ENCODE measurements at regions not wholly inside any gene's neighbourhood (a gene's known extent, or its start where the extent isn't known, plus 50 kb on each side); places are given as distances from the start of the nearest gene placed in this dataset.

GRCh38 chr11:92882828-92883611 lies 86.4 kb upstream of the MTNR1B start:
- no peak overlapping the region for H3K27ac Mint-ChIP-seq (ENCODE audit: unreplicated experiment)
- no peaks in the 10 kb centered on the region for H3K4me1 Mint-ChIP-seq (ENCODE audit: low read depth, unreplicated experiment)
- Histone ChIP-seq H3K27me3 (replicated peaks; ENCODE audit: control insufficient read depth, insufficient read depth, low read length) (no peaks in the 10 kb centered on the region; the same call in 1 of the 2 replicates), H3K9me3 (no peaks in the 10 kb centered on the region), H3K4me3 (ENCODE audit: low read depth, low read length) (no peak overlapping the region), H3K4me1 (no peaks in the 10 kb centered on the region), H3K36me3 (ENCODE audit: control insufficient read depth, insufficient read depth, low read length) (no peaks in the 10 kb centered on the region)
- no peak overlapping the region for H3K4me3 Mint-ChIP-seq (ENCODE audit: unreplicated experiment)
- ChIA-PET POLR2A (no interaction called here), CTCF (no interaction called here)
- intact Hi-C loops (cut with micrococcal nuclease; ENCODE audit: unreplicated experiment) = no loop called here
- peaks cover 22% of the 10 kb centered on the region for H3K27me3 Mint-ChIP-seq (ENCODE audit: insufficient read depth, unreplicated experiment)
- DNase-seq = no peak
- no peaks in the 10 kb centered on the region for H3K9me3 Mint-ChIP-seq (ENCODE audit: unreplicated experiment)
- TF ChIP-seq CTCF (IDR thresholded peaks at IDR 0.05; ENCODE audit: insufficient read depth in 1 of 2, low read depth in 1 of 2, low read length in 1 of 2, severe bottlenecking in 1 of 2, unreplicated experiment in 1 of 2) = no peak
- no peaks in the 10 kb centered on the region for H3K36me3 Mint-ChIP-seq (ENCODE audit: insufficient read depth, unreplicated experiment)
- BruUV-seq (replicated peaks) = no TSS peak

- no peaks in the 10 kb centered on the region for H3K4me1 ChIP-seq
- Mint-ChIP-seq H3K4me1 (ENCODE audit: low read depth, unreplicated experiment) (no peaks in the 10 kb centered on the region), H3K4me3 (ENCODE audit: unreplicated experiment) (no peak overlapping the region), H3K27me3 (ENCODE audit: insufficient read depth, unreplicated experiment) (peaks cover 13% of the 10 kb centered on the region), H3K9me3 (ENCODE audit: unreplicated experiment) (no peaks in the 10 kb centered on the region), H3K36me3 (ENCODE audit: insufficient read depth, unreplicated experiment) (no peaks in the 10 kb centered on the region), H3K27ac (ENCODE audit: unreplicated experiment) (no peak overlapping the region)
- intact Hi-C loops (cut with micrococcal nuclease; ENCODE audit: unreplicated experiment) = loop anchor here (5.0 kb wide), 1 partner anchor 333 kb away; no protein-coding TSS in a partner anchor
- no peak for DNase-seq
- H3K27me3 ChIP-seq (replicated peaks; ENCODE audit: control insufficient read depth, insufficient read depth, low read length) = no peaks in the 10 kb centered on the region
- CTCF ChIA-PET = interaction anchor here (0.9 to 1.3 kb wide), 2 partner anchors 674 to 734 kb away, joined by 4 to 5 read pairs; no protein-coding TSS in a partner anchor
- POLR2A ChIA-PET = no interaction called here
- no TSS peak for BruUV-seq (replicated peaks)
- no peak for TF ChIP-seq CTCF (IDR thresholded peaks at IDR 0.05; ENCODE audit: insufficient read depth in 1 of 2, low read depth in 1 of 2, low read length in 1 of 2, severe bottlenecking in 1 of 2, unreplicated experiment in 1 of 2)
- H3K4me3 ChIP-seq (ENCODE audit: low read depth, low read length) = no peak overlapping the region
- no peaks in the 10 kb centered on the region for H3K9me3 ChIP-seq
- no peaks in the 10 kb centered on the region for H3K36me3 ChIP-seq (ENCODE audit: control insufficient read depth, insufficient read depth, low read length)
Measured at GRCh38 chr11:92885600-92885999, 83.9 kb upstream of the MTNR1B start.

GRCh38 chr11:92886243-92886905 lies 83.1 kb upstream of the MTNR1B start:
- Mint-ChIP-seq H3K36me3 (ENCODE audit: insufficient read depth, unreplicated experiment) (no peaks in the 10 kb centered on the region), H3K4me1 (ENCODE audit: low read depth, unreplicated experiment) (no peaks in the 10 kb centered on the region), H3K27me3 (ENCODE audit: insufficient read depth, unreplicated experiment) (peaks cover 13% of the 10 kb centered on the region), H3K4me3 (ENCODE audit: unreplicated experiment) (no peak overlapping the region), H3K27ac (ENCODE audit: unreplicated experiment) (no peak overlapping the region), H3K9me3 (ENCODE audit: unreplicated experiment) (no peaks in the 10 kb centered on the region)
- peak; percentile 68 to 77 for DNase-seq
- ChIA-PET CTCF (interaction anchor here (0.9 to 1.3 kb wide), 3 partner anchors 675 to 750 kb away, joined by 3 to 5 read pairs (median 4); no protein-coding TSS in a partner anchor), POLR2A (no interaction called here)
- Histone ChIP-seq H3K27me3 (replicated peaks; ENCODE audit: control insufficient read depth, insufficient read depth, low read length) (no peaks in the 10 kb centered on the region), H3K36me3 (ENCODE audit: control insufficient read depth, insufficient read depth, low read length) (no peaks in the 10 kb centered on the region), H3K4me1 (no peaks in the 10 kb centered on the region), H3K9me3 (no peaks in the 10 kb centered on the region), H3K4me3 (ENCODE audit: low read depth, low read length) (no peak overlapping the region)
- no TSS peak for BruUV-seq (replicated peaks)
- intact Hi-C loops (cut with micrococcal nuclease; ENCODE audit: unreplicated experiment) = loop anchor here (1.0 to 5.0 kb wide), 5 partner anchors 151 to 1113 kb away; no protein-coding TSS in a partner anchor
- TF ChIP-seq CTCF (IDR thresholded peaks at IDR 0.05; ENCODE audit: insufficient read depth in 1 of 2, low read depth in 1 of 2, low read length in 1 of 2, severe bottlenecking in 1 of 2, unreplicated experiment in 1 of 2) = peak; percentile 85 to 89

All from Caco-2 (cell line).